Progenitor cell of endocrine pancreas (in vitro differentiated cells): ENCODE measurements at regions not wholly inside any gene's neighbourhood (a gene's known extent, or its start where the extent isn't known, plus 50 kb on each side); places are given as distances from the start of the nearest gene placed in this dataset.

Experiments
- DNase-seq: peaks from one replicate; pipeline ENCODE4 v3.0.0; 2021; ENCODE audit warnings: low spot score; ENCODE audit not compliant: unreplicated experiment
- H3K27ac Mint-ChIP-seq: 2 replicates; pipeline ENCODE4 v1.8.0; 2021; ENCODE audit warnings: mild to moderate bottlenecking, moderate library complexity, mixed read lengths
- H3K27me3 Mint-ChIP-seq: 2 replicates; pipeline ENCODE4 v1.8.0; 2021; ENCODE audit warnings: mixed read lengths
- H3K36me3 Mint-ChIP-seq: 2 replicates; pipeline ENCODE4 v1.8.0; 2022; ENCODE audit warnings: mixed read lengths; ENCODE audit not compliant: insufficient read depth
- H3K4me1 Mint-ChIP-seq: 2 replicates; pipeline ENCODE4 v1.8.0; 2021; ENCODE audit warnings: low read depth, mixed read lengths
- H3K4me3 Mint-ChIP-seq: 2 replicates; pipeline ENCODE4 v1.8.0; 2021; ENCODE audit warnings: low read depth, mild to moderate bottlenecking, moderate library complexity, mixed read lengths
- H3K9me3 Mint-ChIP-seq: 2 replicates; pipeline ENCODE4 v1.8.0; 2021; ENCODE audit warnings: low read depth, mixed read lengths
- CTCF ChIP-seq: fragments of 200-600 bp; sonication (generic); IDR thresholded peaks from one replicate; pipeline ENCODE4 v1.5.0; 2021; ENCODE audit warnings: antibody characterized with exemption, mild to moderate bottlenecking; ENCODE audit not compliant: unreplicated experiment

- H3K4me1 Mint-ChIP-seq, result peaks cover 1% of the 10 kb centered on the region
- no peak for DNase-seq
- no peak for TF ChIP-seq CTCF
- no peaks in the 10 kb centered on the region for H3K36me3 Mint-ChIP-seq
- H3K9me3 Mint-ChIP-seq, result no peaks in the 10 kb centered on the region
- H3K27ac Mint-ChIP-seq, result no peak overlapping the region
- no peak overlapping the region for H3K4me3 Mint-ChIP-seq
- H3K27me3 Mint-ChIP-seq, result no peaks in the 10 kb centered on the region
Observed at GRCh38 chr1:217029281-217030157, 306.3 kb upstream of the ESRRG start.

- Mint-ChIP-seq H3K4me3 (no peak overlapping the region), H3K27me3 (no peaks in the 10 kb centered on the region), H3K36me3 (no peaks in the 10 kb centered on the region), H3K4me1 (peaks cover 1% of the 10 kb centered on the region), H3K27ac (no peak overlapping the region), H3K9me3 (no peaks in the 10 kb centered on the region)
- no peak for DNase-seq
- TF ChIP-seq CTCF, result no peak
Observed at GRCh38 chr1:217027403-217028080, 304.3 kb upstream of the ESRRG start.

- DNase-seq, result no peak
- no peak overlapping the region for H3K4me3 Mint-ChIP-seq
- peaks cover 1% of the 10 kb centered on the region for H3K4me1 Mint-ChIP-seq
- no peak for TF ChIP-seq CTCF
- no peak overlapping the region for H3K27ac Mint-ChIP-seq
- H3K9me3 Mint-ChIP-seq, result no peaks in the 10 kb centered on the region
- H3K36me3 Mint-ChIP-seq, result no peaks in the 10 kb centered on the region
- no peaks in the 10 kb centered on the region for H3K27me3 Mint-ChIP-seq
Observed at GRCh38 chr1:217026531-217026930, 303.3 kb upstream of the ESRRG start.

GRCh38 chr1:217025381-217025780, 302.2 kb upstream of the ESRRG start:
- Mint-ChIP-seq H3K27me3 (no peaks in the 10 kb centered on the region), H3K9me3 (no peaks in the 10 kb centered on the region), H3K4me3 (no peak overlapping the region)

More at GRCh38 chr1:217025381-217025780, 302.2 kb upstream of the ESRRG start:
- H3K4me1 Mint-ChIP-seq, result peaks cover 1% of the 10 kb centered on the region
- H3K36me3 Mint-ChIP-seq, result no peaks in the 10 kb centered on the region
- no peak for DNase-seq
- no peak for TF ChIP-seq CTCF
- H3K27ac Mint-ChIP-seq, result no peak overlapping the region
